HG02798 (cell line): ENCODE measurements at regions not wholly inside any gene's neighbourhood (a gene's known extent, or its start where the extent isn't known, plus 50 kb on each side); places are given as distances from the start of the nearest gene placed in this dataset.

ENCODE experiments used
- ATAC-seq: cut with Tn5 transposase; IDR thresholded peaks from one replicate; pipeline ENCODE4 v1.9.1; 2021; ENCODE audit warnings: mild to moderate bottlenecking; ENCODE audit not compliant: unreplicated experiment, poor library complexity

- no peak for ATAC-seq
These were observed 347.2 kb upstream of the DCN start for GRCh38 chr12:91529829-91530228.

- no peak for ATAC-seq
These were observed 341.2 kb upstream of the DCN start for GRCh38 chr12:91523831-91524230.

- ATAC-seq: no peak
These were observed 334.1 kb upstream of the DCN start for GRCh38 chr12:91516695-91517047.

GRCh38 chr12:91515944-91516694 is 333.5 kb upstream of the DCN start:
- no peak for ATAC-seq

- ATAC-seq: no peak
These were observed 330.7 kb upstream of the DCN start for GRCh38 chr12:91513313-91513712.

GRCh38 chr12:91511795-91512420 is 329.3 kb upstream of the DCN start:
- no peak for ATAC-seq

- ATAC-seq: no peak
These were observed 325.1 kb upstream of the DCN start for GRCh38 chr12:91507754-91508153.

GRCh38 chr12:91506452-91506851 is 323.8 kb upstream of the DCN start:
- ATAC-seq: no peak

GRCh38 chr12:91505006-91505405 is 322.4 kb upstream of the DCN start:
- no peak for ATAC-seq

GRCh38 chr12:91502208-91502607 is 319.6 kb upstream of the DCN start:
- no peak for ATAC-seq

GRCh38 chr12:91496337-91496736 is 313.7 kb upstream of the DCN start:
- ATAC-seq: no peak

GRCh38 chr12:91493308-91493707 is 310.7 kb upstream of the DCN start:
- ATAC-seq: no peak

GRCh38 chr12:91492648-91493047 is 310.0 kb upstream of the DCN start:
- ATAC-seq: no peak

- ATAC-seq: no peak
These were observed 308.2 kb upstream of the DCN start for GRCh38 chr12:91490667-91491311.

- no peak for ATAC-seq
These were observed 300.9 kb upstream of the DCN start for GRCh38 chr12:91483471-91483985.

GRCh38 chr12:91482231-91482630 is 299.6 kb upstream of the DCN start:
- ATAC-seq: no peak

- ATAC-seq: no peak
These were observed 295.9 kb upstream of the DCN start for GRCh38 chr12:91478500-91478899.

- no peak for ATAC-seq
These were observed 285.1 kb upstream of the DCN start for GRCh38 chr12:91467686-91468085.

GRCh38 chr12:91461061-91461460 is 278.4 kb upstream of the DCN start:
- no peak for ATAC-seq

GRCh38 chr12:91460469-91460868 is 277.9 kb upstream of the DCN start:
- ATAC-seq: no peak

GRCh38 chr12:91455321-91455720 is 272.7 kb upstream of the DCN start:
- no peak for ATAC-seq
